Ammon's horn (tissue), 1 donor: ENCODE measurements at regions not wholly inside any gene's neighbourhood (a gene's known extent, or its start where the extent isn't known, plus 50 kb on each side); places are given as distances from the start of the nearest gene placed in this dataset.
"Not testable (repeated sequence)": the region's sequence is repeated elsewhere in the genome, so short reads cannot be mapped to it uniquely, and the experiment has no call there.

Source experiments
- DNase-seq: peaks from one replicate; pipeline ENCODE4 v3.0.0-alpha.2; 2016; ENCODE audit warnings: low spot score

- no peak for DNase-seq
These were observed 628.0 kb downstream of the TMEM114 start for GRCh38 chr16:7962091-7962879.

GRCh38 chr16:7957151-7957550 is 624.5 kb downstream of the RBFOX1 start:
- no peak for DNase-seq

GRCh38 chr16:7953360-7953759 is 620.7 kb downstream of the RBFOX1 start:
- no peak for DNase-seq

- no peak for DNase-seq
These were observed 613.5 kb downstream of the RBFOX1 start for GRCh38 chr16:7946142-7946541.

GRCh38 chr16:7938175-7938574 is 605.5 kb downstream of the RBFOX1 start:
- peak; percentile 8 for DNase-seq

GRCh38 chr16:7921345-7921744 is 588.7 kb downstream of the RBFOX1 start:
- no peak for DNase-seq

GRCh38 chr16:7919782-7920181 is 587.1 kb downstream of the RBFOX1 start:
- no peak for DNase-seq

GRCh38 chr16:7914748-7915147 is 582.1 kb downstream of the RBFOX1 start:
- DNase-seq, result no peak

GRCh38 chr16:7912132-7912531 is 579.5 kb downstream of the RBFOX1 start:
- DNase-seq, result no peak

GRCh38 chr16:7910116-7910515 is 577.5 kb downstream of the RBFOX1 start:
- DNase-seq, result no peak

GRCh38 chr16:7888411-7888810 is 555.8 kb downstream of the RBFOX1 start:
- DNase-seq, result peak; percentile 29

DNA sequence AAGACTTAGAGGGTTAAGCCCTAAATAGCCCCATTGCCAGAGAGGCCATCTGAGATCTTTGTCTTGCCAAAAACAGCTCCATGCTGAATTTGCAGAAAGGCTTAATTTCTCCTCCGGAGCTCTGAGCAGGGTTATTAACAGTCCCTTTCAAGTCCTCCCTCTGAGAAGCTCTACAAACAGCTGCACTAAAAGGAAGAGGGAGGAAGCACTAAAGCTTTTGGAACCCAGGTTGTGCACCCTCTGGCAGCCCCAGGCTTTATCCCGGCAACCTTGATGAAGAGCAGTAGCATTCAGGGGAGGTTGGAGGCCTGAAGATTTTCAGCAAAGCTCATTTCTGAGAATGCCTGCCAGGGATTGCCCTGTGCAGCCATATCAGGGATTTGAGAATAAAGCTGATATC is 554.7 kb downstream of the RBFOX1 start:
- no peak for DNase-seq

DNA sequence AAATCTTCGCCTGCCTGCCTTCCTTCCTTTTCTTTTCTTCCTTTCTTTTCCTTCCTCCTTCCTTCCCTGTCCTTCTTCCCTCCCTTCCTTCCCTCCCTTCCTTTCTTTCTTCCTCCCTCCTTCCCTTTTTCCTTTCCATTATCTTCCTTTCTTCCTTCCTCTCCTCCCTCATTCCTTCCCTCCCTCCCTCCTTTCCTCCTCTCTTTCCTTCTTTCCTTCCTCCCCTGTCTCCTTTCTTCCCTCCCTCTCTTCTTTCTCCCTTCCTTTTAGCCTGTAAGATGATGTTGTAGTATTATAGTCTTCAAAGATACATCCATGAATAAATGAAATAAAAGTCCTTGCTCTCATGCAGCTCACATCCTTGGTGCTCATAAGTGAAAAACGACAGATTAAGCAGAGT is 539.3 kb downstream of the RBFOX1 start:
- no peak for DNase-seq

GRCh38 chr16:7871371-7871770 is 538.7 kb downstream of the RBFOX1 start:
- no peak for DNase-seq

GRCh38 chr16:7867831-7868230 is 535.2 kb downstream of the RBFOX1 start:
- DNase-seq, result no peak

- DNase-seq, result no peak
These were observed 533.5 kb downstream of the RBFOX1 start for GRCh38 chr16:7866144-7866543.

- not testable (repeated sequence) for DNase-seq
These were observed 532.7 kb downstream of the RBFOX1 start for GRCh38 chr16:7865393-7865792.

DNA sequence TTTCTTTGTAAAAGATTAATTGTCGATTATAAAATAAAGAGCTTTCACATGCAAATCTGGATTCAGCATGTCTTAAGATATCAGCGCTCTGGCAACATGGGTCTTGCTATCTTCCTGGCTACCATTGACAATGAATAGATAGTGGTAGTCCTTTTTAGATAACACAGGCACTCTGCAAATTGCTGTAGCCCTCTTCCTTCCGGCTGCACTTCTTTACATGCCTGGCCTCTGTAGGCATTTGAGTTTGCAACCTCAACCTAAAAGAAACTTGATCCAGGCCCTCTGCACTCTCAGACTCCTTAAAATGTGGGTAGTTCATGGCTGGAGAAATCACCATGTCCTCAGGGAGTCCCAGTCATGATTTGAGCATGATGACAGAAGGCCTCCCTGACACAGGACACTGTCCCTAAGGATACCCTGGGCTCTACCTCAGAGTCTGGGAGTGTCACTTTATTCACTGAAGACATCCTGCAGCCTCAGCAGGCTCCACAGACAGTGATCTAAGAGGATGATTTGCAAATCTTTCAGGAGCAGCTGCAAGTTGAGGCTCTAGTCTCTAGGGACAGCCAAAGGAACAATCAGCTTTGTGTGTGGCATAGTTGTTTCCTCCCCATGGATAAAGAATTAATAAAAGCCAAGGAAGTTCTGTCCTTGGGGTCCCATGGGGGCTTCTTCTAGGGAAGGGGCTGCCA is 529.4 kb downstream of the RBFOX1 start:
- DNase-seq, result no peak

- DNase-seq, result no peak
These were observed 520.6 kb downstream of the RBFOX1 start for GRCh38 chr16:7853197-7853596.

GRCh38 chr16:7849841-7850240 is 517.2 kb downstream of the RBFOX1 start:
- DNase-seq, result peak; percentile 4

DNA sequence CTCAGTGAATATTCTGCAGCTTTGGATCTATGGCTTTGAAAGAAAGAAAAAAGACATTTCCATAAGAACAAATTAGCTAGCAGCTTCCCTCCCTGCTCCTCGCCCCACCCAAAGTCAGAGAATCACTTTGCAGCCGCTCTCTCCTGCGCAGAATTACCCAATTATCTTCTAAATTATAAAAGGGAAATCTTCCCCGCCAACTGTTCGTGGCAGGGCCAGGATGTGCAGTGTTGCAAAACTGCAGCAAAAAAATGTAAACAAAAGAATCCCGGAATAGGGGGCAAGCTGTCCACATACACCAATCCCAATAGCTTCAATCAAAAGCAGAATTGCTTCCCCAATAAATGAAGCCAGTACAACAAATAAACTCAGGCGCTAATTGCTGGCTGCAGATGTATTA is 510.6 kb downstream of the RBFOX1 start:
- DNase-seq, result no peak

DNA sequence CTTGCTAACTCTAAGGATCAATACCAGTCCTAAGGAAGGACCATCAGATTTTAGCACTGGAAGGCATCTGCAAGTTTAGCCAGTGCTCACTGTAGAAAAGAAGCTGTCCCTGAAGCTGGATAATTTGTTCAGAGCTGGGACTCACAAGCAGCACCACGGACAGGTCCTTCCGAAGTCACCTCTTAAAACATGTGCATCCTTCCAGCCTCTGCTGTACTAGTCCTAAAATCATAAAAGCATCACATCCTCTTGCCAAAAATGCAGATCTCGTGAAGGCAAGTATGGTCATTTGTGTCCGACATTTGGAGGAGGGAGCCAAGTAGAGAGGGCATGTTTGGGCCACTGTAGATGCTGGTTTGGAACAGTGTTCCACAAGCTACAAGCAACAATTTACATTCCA is 506.9 kb downstream of the RBFOX1 start:
- DNase-seq, result no peak

- no peak for DNase-seq
These were observed 502.3 kb downstream of the RBFOX1 start for GRCh38 chr16:7834771-7835431.
